SK-N-SH (cell line): ENCODE measurements at regions not wholly inside any gene's neighbourhood (a gene's known extent, or its start where the extent isn't known, plus 50 kb on each side); places are given as distances from the start of the nearest gene placed in this dataset.

Source experiments
- CTCF ChIA-PET: fragments of 300-600, 350-600 bp; formaldehyde crosslinking; extraction: SDS; loops from one replicate; lab custom pipeline; 2021; lab: Yijun Ruan, JAX
- POLR2A ChIA-PET: fragments of 350-600 bp; sonication (Branson Sonifier 250); formaldehyde crosslinking; extraction: SDS; loops from one replicate; lab custom pipeline; 2020; ENCODE audit warnings: antibody characterized with exemption, inconsistent platforms; lab: Yijun Ruan, JAX
- DNase-seq: peaks from one replicate; pipeline ENCODE4 v3.0.0; 2012
- H2AFZ ChIP-seq: fragments of 200-600 bp; sonication (generic); 2 replicates; pipeline ENCODE4 v1.8.1; 2016; ENCODE audit warnings: antibody characterized with exemption, mild to moderate bottlenecking, low read depth
- H3F3A ChIP-seq: fragments of 200-600 bp; sonication (generic); replicated peaks from 2 replicates; pipeline ENCODE3; 2016; ENCODE audit warnings: antibody characterized with exemption, mild to moderate bottlenecking; ENCODE audit not compliant: insufficient read depth
- H3K27ac ChIP-seq, 2 experiments: fragments of 200-500 bp in 1 of 2; fragments of 200-600 bp in 1 of 2; sonication (Bioruptor generic) in 1 of 2; sonication (generic), shearing (Covaris generic) in 1 of 2; 2 replicates each; pipeline versions ENCODE4 v1.5.1 to v1.6.1; 2014 to 2016; ENCODE audit warnings: low read depth in 2 of 2, inconsistent platforms in 1 of 2, low read length in 1 of 2, mild to moderate bottlenecking in 1 of 2, mixed read lengths in 1 of 2
- H3K27me3 ChIP-seq: fragments of 200-600 bp; sonication (generic), shearing (Covaris generic); 2 replicates; pipeline ENCODE4 v1.6.1; 2016; ENCODE audit warnings: mixed run types; ENCODE audit not compliant: insufficient read depth
- H3K36me3 ChIP-seq, 2 experiments: fragments of 200-500 bp in 1 of 2; fragments of 200-600 bp in 1 of 2; sonication (Bioruptor generic) in 1 of 2; sonication (generic) in 1 of 2; replicated peaks in 1 of 2; 2 replicates each; pipeline versions ENCODE3 to v1.5.1; 2014 to 2016; ENCODE audit warnings: low read length in 1 of 2, mild to moderate bottlenecking in 1 of 2; ENCODE audit not compliant: insufficient read depth in 2 of 2, control insufficient read depth in 1 of 2
- H3K4me1 ChIP-seq, 2 experiments: fragments of 200-500 bp in 1 of 2; fragments of 200-600 bp in 1 of 2; sonication (Bioruptor generic) in 1 of 2; sonication (generic), shearing (Covaris generic) in 1 of 2; 2 replicates each; pipeline versions ENCODE4 v1.5.1 to v1.6.1; 2014 to 2016; ENCODE audit warnings: low read depth in 1 of 2, low read length in 1 of 2, mixed run types in 1 of 2; ENCODE audit not compliant: insufficient read depth in 2 of 2, control insufficient read depth in 1 of 2
- H3K4me2 ChIP-seq: fragments of 200-600 bp; sonication (generic), shearing (Covaris generic); 2 replicates; pipeline ENCODE4 v1.6.1; 2017; ENCODE audit warnings: mixed run types
- H3K4me3 ChIP-seq, 2 experiments: fragments of 200-500 bp in 1 of 2; fragments of 200-600 bp in 1 of 2; sonication (Bioruptor generic) in 1 of 2; sonication (generic), shearing (Covaris generic) in 1 of 2; 2 replicates each; pipeline versions ENCODE4 v1.5.1 to v1.8.1; 2014 to 2016; ENCODE audit warnings: low read depth in 2 of 2, inconsistent platforms in 1 of 2, low read length in 1 of 2, mild to moderate bottlenecking in 1 of 2, mixed read lengths in 1 of 2, moderate library complexity in 1 of 2
- H3K79me2 ChIP-seq: fragments of 200-600 bp; sonication (generic); 2 replicates; pipeline ENCODE4 v1.8.1; 2017; ENCODE audit warnings: mild to moderate bottlenecking; ENCODE audit not compliant: insufficient read depth
- H3K9ac ChIP-seq: fragments of 200-600 bp; sonication (generic); 2 replicates; pipeline ENCODE4 v1.6.1; 2017; ENCODE audit warnings: mixed run types
- H3K9me2 ChIP-seq: fragments of 200-600 bp; sonication (generic); 2 replicates; pipeline ENCODE4 v1.6.1; 2017; ENCODE audit warnings: mixed run types
- H3K9me3 ChIP-seq: fragments of 200-600 bp; sonication (generic); 2 replicates; pipeline ENCODE4 v1.6.1; 2017; ENCODE audit warnings: mixed run types, mild to moderate bottlenecking, moderate library complexity
- H4K20me1 ChIP-seq: fragments of 200-600 bp; sonication (generic); 2 replicates; pipeline ENCODE4 v1.6.1; 2017; ENCODE audit warnings: mild to moderate bottlenecking, mixed run types; ENCODE audit not compliant: insufficient read depth
- CHD2 ChIP-seq: fragments of 150-350 bp; IDR thresholded peaks from 2 replicates; pipeline ENCODE4 v1.6.1; 2018; ENCODE audit warnings: low read length; ENCODE audit not compliant: partially characterized antibody
- CTCF ChIP-seq: fragments of 200-600 bp; sonication (generic); IDR thresholded peaks from 2 replicates; pipeline ENCODE4 v1.6.1; 2017; ENCODE audit warnings: antibody characterized with exemption, mild to moderate bottlenecking, moderate library complexity
- EP300 ChIP-seq, 2 experiments: IDR thresholded peaks; 2 replicates each; pipeline versions ENCODE4 v1.4.0 to v1.6.1; 2012; ENCODE audit warnings: borderline replicate concordance in 1 of 2, low read depth in 1 of 2, low read length in 1 of 2
- GABPA ChIP-seq: IDR thresholded peaks from 2 replicates; pipeline ENCODE4 v1.4.0; 2012; ENCODE audit warnings: low read depth, mild to moderate bottlenecking
- GATA2 ChIP-seq: sonication (generic); formaldehyde crosslinking; IDR thresholded peaks from 2 replicates; pipeline ENCODE4 v1.5.0; 2020; ENCODE audit warnings: mild to moderate bottlenecking, missing genetic modification reagents
- JUND ChIP-seq: IDR thresholded peaks from 2 replicates; pipeline ENCODE4 v1.4.0; 2012
- MEF2A ChIP-seq: IDR thresholded peaks from 2 replicates; pipeline ENCODE4 v1.4.0; 2012; ENCODE audit warnings: low read depth, borderline replicate concordance
- NFIC ChIP-seq: IDR thresholded peaks from 2 replicates; pipeline ENCODE4 v1.4.0; 2012; ENCODE audit warnings: borderline replicate concordance
- NRF1 ChIP-seq: IDR thresholded peaks from 2 replicates; pipeline ENCODE4 v1.6.1; 2012; ENCODE audit warnings: low read depth, mild to moderate bottlenecking, low read length
- PBX3 ChIP-seq: IDR thresholded peaks from 2 replicates; pipeline ENCODE4; 2012
- REST ChIP-seq: IDR thresholded peaks from 2 replicates; pipeline ENCODE4 v1.6.1; 2012; ENCODE audit warnings: mild to moderate bottlenecking, low read depth, low read length, moderate library complexity
- RFX5 ChIP-seq: IDR thresholded peaks from 2 replicates; pipeline ENCODE4 v1.6.1; 2012; ENCODE audit warnings: mild to moderate bottlenecking, improper control_type of control experiment, low read length
- RXRA ChIP-seq: IDR thresholded peaks from 2 replicates; pipeline ENCODE4 v1.4.0; 2012; ENCODE audit warnings: low read depth, mild to moderate bottlenecking, borderline replicate concordance
- SIN3A ChIP-seq: IDR thresholded peaks from 2 replicates; pipeline ENCODE4 v1.6.1; 2012; ENCODE audit warnings: low read depth, mild to moderate bottlenecking, low read length, moderate library complexity, borderline replicate concordance
- TAF1 ChIP-seq: IDR thresholded peaks from 2 replicates; pipeline ENCODE4 v1.6.1; 2012; ENCODE audit warnings: low read depth, mild to moderate bottlenecking, low read length, moderate library complexity, borderline replicate concordance
- TCF12 ChIP-seq: IDR thresholded peaks from 2 replicates; pipeline ENCODE4 v1.4.0; 2012
- TEAD4 ChIP-seq: IDR thresholded peaks from 2 replicates; pipeline ENCODE4 v1.4.0; 2012; ENCODE audit warnings: mild to moderate bottlenecking, borderline replicate concordance; ENCODE audit not compliant: insufficient read depth
- WGBS: methylation state at CpG from one replicate; pipeline ENCODE4 v1.1.6; 2017; ENCODE audit warnings: low lambda C conversion rate; 5-methylcytosine and 5-hydroxymethylcytosine counted together

GRCh38 chr2:187126247-187127005 lies 277.5 kb upstream of the ZSWIM2 start:
- Histone ChIP-seq H3K79me2 (no peaks in the 10 kb centered on the region), H3K4me3 (no peak overlapping the region), H3K9me3 (no peaks in the 10 kb centered on the region), H3K9me2 (no peaks in the 10 kb centered on the region), H3K36me3 (no peaks in the 10 kb centered on the region), H3K4me1 (peaks cover 0 to 4% of the 10 kb centered on the region in 2 experiments; a peak in 3 of 4 replicates), H3K4me2 (no peak overlapping the region), H2AFZ (no peak overlapping the region), H4K20me1 (no peaks in the 10 kb centered on the region), H3K9ac (no peak overlapping the region)
- CTCF ChIA-PET, result no interaction called here
- POLR2A ChIA-PET, result no interaction called here
- no peak for DNase-seq
- TF ChIP-seq CHD2 (no peak), JUND (no peak), TCF12 (no peak), NFIC (no peak), TEAD4 (no peak), RFX5 (no peak), GABPA (no peak), CTCF (no peak), GATA2 (no peak), MEF2A (no peak), PBX3 (no peak), RXRA (no peak), SIN3A (no peak), REST (no peak), TAF1 (no peak), EP300 (IDR thresholded peaks at IDR 0.05; ENCODE audit: borderline replicate concordance in 1 of 2, low read depth in 1 of 2, low read length in 1 of 2) (no peak), NRF1 (no peak)
- TF ChIP-seq, all 33 proteins: peak for 0
- H3K27me3 ChIP-seq, result no peaks in the 10 kb centered on the region
- H3F3A ChIP-seq, result no peaks in the 10 kb centered on the region
- 30% methylated on average over 5 of the region's 5 CpGs for WGBS
- no peak overlapping the region for H3K27ac ChIP-seq
